Stimulated activated CD8-positive, alpha-beta memory T cell treated with anti-CD3 and anti-CD28 coated beads, Interleukin-4, amount 100 ng/mL, for 48 hours (primary cell): ENCODE measurements at regions not wholly inside any gene's neighbourhood (a gene's known extent, or its start where the extent isn't known, plus 50 kb on each side); places are given as distances from the start of the nearest gene placed in this dataset.

Experiments used
- DNase-seq: peaks from one replicate; pipeline ENCODE4 v3.0.0-alpha.2; 2020

DNA sequence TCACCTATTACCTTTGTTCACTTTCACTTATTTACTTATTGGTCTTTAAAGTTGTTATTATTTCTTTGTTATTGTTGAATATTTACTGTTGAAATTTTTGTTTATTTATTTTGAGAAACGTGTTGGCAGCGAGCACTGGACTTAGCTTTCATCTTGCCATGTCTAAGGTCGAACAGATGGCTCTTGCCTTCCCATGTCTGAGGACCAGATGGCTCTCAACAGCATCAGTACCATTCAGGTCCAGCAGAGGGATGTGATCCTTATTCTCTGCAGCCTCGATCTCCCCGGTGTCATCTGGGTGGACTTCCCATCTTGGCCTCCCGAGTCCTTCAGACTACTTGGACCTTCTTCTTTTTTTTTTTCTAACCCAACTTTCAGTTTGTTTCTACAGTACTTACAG lies 1437.6 kb downstream of the UQCRFS1 start:
- no peak for DNase-seq

DNA sequence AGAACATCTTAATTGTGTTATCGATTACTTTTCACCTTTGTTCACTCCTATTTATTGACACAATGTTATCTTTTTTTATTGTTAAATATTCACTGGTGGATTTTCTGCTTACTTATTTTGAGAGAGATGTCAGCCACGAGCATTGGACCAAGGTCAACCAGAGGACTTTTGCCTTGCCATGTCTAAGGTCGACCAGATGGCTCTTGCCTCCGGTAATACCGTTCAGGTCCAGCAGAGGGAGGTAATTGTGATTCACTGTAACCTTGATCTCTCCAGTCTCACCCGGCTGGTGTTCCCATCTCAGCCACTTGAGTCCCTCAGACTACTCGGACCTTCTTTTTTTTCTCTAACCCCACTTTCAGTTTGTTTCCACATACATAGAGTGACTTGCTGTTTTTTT lies 1438.1 kb downstream of the UQCRFS1 start:
- DNase-seq: peak; percentile 67

DNA sequence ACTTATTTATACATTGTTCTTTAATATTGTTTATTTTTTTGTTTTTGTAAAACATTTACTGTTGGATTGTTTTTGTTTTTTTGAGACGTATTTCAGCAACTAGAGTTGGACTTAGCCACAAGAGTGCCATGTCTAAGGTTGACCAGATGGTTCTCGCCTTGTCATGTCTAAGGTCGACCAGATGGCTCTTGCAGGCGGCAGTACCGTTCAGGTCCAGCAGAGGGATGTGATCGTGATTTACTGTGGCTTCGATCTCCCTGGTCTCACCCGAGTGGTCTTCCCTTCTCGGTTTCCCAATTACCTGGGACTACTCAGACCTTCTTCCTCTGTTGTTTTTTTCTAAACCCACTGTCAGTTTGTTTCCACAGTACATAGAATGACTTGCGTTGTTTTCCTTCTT lies 1438.6 kb downstream of the UQCRFS1 start:
- peak; percentile 32 for DNase-seq

DNA sequence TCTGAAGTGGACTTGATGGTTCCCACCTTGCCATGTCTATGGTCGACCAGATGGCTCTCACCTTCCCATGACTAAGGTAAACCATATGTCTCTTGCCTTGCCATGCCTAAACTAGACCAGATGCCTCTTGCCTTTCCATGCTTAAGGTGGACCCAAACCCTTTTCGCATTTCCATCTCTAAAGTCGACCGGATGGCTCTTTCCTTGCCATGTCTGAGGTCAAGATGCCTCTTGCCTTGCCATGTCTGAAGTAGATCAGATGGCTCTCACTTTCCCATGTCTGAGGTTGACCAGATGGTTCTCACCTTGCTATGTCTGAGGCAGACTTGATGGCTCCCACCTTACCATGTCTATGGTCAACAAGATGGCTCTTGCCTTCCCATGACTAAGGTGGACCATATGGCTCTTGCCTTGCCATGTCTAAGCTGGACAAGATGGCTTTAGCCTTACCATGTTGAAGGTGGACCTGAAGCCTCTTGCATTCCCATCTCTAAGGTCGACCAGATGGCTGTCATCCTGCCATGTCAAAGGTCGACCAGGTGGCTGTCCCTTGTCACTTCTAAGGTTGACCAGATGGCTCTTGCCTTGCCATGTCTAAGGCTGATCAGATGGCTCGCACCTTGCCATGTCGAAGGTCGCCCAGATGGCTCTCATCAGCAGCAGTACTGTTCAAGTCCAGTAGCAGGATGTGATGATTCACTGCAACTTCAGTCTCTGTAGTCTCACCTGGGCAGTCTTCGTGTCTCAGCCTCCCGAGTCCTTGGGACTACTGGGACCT lies 1439.4 kb downstream of the UQCRFS1 start:
- DNase-seq: no peak

DNA sequence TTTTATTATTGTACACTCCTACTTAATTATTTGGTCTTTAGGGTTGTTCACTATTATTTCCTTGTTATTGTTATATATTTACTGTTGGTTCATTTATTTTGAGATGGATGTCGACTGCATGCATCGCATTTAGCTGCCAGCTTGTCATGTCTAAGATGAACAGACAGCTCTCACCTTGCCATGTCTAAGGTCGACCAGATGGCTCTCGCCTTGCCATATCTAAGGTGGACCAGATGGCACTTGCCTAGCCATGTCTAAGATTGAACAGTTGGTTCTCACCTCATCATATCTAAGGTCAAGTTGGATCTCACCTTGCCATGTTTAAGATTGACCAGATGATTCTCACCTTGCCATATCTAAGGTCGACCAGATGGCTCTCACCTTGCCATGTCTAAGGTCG lies 1440.9 kb downstream of the UQCRFS1 start:
- no peak for DNase-seq

DNA sequence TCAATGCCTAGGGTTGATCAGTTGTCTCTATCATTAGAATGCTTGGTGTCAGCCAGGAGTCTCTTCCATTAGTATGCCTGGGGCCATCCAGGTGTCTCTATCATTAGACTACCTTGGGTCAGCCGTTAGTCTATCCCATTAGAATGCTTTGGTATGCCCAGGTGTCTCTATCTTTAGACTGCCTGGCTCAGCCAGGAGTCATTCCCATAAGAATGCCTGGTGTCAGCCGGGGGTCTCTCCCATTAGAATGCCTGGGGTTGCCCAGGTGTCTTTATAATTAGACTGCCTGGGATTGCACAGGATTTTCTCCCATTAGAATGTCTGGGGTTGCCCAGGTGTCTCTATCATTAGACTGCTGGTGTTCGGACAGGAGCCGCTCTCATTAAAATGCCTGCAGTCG lies 1442.9 kb downstream of the UQCRFS1 start:
- DNase-seq: no peak

DNA sequence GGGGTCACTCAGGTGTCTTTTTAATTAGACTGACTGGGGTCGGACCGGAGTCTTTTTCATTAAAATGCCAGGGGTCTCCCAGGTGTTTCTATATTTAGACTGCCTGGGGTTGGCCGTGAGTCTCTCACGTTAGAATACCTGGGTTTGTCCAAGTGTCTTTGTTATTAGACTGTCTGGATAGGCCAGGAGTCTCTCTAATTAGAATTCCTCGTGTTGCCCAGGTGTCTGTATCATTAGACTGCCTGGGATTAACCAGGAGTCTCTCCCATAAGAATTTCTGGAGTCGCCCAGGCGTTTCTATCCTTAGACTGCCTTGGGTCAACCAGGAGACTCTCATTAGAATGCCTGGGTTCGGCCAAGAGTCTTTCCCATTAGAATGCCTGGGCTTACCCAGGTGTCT lies 1445.7 kb downstream of the UQCRFS1 start:
- DNase-seq: no peak

DNA sequence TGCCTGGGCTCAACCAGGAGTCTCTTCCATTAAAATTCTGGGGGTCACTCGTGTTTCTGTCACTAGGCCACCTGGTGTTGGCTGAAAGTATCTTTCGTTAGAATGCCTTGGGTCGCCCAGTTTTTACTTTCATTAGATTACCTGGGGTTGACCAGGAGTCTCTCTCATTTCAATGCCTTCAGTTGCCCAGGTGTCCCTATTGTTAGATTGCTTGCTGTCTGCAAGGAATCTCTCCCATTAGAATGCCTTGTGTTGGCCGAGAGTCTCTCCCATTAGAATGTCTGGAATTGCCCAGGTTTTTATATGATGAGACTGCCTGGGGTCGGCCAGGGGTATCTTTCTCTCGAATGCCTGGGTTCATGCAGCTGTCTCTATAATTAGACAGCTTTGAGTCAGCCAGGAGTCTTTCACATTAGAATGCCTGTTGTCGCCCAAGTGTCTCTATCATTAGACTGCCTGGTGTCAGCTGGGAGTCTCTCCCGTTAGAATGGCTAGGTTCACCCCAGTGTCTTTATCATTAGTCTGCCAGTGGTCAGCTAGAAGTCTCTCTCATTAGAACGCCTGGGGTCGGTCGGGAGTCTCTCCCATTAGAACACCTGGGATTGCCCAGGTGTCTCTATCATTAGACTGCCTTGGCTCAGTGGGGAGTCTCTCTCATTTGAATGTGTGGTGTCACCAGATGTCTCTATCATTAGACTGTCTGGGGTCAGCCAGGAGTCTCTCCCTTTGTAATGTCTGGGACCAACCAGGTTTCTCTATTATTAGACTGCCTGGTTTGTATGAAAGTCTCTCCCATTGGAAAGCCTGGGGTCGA lies 1446.8 kb downstream of the UQCRFS1 start:
- DNase-seq: no peak

DNA sequence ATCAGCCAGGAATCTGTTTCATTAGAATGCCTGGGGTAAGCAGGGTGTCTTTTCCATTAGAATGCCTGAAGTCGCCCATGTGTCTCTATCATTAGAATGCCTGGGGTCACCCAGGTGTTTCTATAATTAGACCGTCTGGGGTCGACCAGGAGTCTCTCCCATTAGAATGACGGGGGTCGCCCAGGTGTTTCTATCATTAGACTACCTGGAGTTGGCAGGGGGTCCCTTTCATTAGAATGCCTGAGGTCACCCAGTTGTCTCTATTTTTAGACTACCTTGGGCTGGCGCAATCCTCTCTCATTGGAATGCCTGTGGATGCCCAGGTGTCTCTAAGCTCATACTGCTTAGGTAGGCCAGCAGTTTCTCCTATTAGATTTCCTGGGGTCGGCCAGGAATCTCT lies 1447.6 kb downstream of the UQCRFS1 start:
- DNase-seq: no peak

DNA sequence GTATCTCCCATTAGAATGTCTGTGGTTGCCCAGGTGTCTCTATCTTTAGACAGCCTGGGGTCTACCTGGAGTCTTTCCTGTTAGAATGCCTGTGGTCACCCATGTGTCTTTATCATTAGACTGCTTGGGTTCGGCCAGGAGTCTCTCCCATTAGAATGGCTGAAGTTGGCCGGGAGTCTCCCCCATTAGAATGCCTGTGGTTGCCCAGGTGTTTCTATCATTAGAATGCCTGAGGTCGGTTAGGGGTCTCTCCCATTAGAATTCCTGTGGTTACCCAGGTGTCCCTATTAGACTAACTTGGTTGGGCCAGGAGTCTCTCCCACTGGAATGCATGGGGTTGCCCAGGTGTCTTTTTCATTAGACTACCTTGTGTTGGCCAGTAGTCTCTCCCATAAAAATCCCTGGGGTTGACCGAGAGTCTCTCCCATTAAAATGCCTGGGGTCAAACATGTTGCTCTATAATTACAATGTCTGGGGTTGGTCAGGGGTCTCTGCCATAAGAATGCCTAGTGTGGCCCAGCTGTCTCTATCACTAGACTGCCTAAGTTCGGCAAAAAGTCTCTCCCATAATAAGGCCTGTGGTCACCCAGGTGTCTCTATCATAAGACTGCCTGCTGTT lies 1448.7 kb downstream of the UQCRFS1 start:
- DNase-seq: no peak

DNA sequence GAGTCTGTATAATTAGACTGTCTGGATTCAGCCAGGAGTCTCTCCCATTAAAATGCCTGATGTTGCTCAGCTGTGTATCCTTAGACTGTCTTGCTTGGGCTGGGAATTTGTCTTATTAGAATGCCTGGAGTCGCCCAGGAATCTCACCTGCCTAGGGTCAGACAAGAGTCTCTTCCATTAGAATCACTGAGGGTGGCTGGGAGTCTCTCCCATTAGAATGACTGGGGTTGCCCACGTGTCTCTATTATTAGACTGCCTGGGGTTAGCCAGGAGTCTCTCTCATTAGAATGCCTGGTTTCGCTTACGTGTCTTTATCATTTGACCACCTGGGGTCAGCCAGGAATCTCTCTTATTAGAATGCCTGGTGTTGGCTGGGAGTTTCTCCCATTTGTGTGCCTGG lies 1450.0 kb downstream of the UQCRFS1 start:
- no peak for DNase-seq

DNA sequence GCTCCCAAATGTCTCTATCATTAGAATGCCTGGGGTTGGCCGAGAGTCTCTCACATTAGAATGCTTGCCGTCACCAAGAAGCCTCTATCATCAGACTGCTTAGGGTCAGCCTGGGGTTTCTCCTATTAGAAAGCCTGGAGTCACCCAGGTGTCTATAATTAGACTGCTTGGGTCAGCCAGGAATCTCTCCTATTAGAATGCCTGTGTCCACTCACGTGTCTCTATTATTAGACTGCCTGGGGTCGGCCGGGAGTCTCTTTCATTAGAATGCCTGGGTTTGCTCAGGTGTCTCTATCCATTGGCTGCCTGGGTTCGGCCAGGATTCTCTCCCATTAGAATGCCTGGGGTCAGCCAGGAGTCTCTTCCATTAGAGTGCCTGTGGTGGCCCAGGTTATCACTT lies 1453.1 kb downstream of the UQCRFS1 start:
- DNase-seq: no peak

DNA sequence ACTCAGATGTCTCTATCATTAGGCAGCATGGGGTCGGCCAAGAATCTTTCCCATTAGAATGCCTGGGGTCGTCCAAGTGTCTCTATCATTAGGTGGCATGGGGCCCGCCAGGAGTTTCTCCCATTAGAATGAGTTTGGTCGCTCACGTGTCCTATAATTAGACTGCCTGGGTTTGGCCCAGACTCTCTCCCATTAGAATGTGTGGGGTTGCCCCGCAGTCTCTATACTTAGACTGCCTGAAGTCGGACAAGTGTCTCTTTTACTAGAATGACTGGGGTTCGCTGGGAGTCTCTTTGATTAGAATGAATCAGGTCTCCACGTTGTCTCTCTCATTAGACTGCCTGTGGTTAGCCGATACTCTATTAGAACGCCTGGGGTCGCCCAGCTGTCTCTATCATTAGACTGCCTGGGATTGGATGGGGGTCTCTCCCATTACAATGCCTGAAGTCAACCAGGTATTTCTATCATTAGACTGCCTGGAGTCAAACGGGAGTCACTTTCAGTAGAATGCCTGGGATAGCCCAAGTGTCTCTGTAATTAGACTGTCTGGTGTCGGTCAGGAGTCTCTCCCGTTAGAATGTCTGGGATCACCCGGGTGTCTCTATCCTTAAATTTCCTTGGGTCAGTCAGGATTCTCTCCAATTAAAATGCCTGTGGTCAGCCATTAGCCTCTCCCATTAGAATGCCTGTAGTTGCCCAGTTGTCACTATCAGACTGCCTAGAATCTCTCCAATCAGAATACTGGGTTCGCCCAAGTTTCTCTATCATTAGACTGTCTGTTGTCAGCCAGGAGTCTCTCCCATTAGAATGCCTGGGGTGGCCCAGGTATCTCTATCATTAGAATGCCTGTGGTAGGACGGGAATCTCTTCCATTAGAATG lies 1454.1 kb downstream of the UQCRFS1 start:
- DNase-seq: no peak

DNA sequence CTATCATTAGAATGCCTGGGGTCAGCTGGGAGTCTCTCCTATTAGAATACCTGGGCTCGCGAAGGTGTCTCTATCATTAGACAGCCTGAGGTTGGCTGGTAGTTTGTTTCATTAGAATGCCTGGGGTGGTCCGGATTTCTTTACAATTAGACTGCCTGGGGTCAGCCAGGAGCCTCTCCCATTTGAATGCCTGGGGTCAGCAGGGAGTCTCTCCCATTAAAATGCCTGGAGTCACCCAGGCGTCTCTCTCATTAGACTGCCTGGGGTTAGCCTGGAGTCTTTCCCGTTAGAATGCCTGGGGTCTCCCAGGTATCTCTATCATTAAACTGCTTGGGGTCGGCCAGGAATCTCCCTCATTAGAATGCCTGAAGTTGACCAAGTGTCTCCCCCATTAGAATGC lies 1458.3 kb downstream of the UQCRFS1 start:
- DNase-seq: no peak

DNA sequence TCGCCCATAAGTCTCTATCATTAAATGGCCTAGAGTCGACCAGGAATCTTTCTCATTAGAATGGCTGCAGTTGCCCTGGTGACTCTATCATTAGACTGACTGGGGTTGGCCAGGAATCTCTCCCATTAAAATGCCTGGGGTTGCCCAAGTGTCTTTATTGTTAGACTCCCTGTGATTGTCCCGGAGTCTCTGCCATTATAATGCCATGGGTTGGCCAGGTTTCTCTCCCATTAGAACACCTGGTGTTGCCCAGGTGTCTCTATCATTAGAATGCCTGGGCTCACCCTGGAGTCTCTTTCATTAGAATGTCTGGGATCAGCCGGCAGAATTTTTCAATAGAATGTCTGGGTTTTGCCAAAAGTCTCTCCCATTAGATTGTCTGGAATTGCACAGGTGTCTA lies 1459.3 kb downstream of the UQCRFS1 start:
- no peak for DNase-seq

DNA sequence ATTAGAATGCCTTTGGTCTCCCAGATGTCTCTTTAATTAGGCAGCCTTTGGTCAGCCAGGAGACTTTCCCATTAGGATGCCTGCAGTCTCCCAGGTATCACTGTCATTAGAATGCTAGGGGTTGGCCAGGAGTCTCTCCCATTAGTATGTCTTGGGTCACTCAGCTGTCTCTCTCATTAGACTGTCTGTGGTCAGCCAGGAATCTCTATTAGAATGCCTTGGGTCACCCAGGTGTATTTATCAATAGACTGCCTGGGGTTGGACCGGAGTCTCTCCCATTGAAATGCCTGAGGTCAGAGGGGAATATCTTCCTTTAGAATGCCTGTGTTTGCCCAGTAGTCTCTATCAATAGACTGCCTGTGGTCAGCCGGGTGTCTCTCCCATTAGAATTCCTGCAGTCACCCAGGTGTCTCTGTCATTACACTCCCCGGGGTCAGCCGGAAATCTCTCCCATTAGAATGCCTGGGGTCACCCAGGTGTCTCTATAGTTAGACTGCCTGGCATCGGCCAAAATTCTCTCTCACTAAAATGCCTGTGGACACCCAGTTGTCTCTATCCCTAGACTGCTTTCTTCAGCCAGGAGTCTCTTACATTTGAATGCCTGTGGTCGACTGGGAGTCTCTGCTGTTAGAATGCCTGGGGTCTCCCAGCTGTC lies 1460.3 kb downstream of the UQCRFS1 start:
- DNase-seq: no peak

DNA sequence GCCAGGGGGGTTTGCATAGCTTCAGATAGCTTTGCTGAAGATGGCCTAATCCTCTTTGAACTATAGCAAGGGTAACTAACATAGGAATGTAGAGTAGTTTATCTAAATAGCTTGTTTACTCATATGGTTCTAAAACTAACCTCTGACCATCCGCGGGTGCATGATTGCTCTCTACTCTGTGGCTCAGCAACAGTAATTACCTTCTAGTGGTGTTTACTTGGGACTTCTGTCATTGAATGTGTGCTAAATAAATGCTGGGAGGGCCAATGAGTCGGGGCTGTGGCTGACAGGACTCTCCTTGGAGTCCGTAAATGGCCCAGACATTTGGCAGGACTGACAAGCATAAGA lies 1461.9 kb downstream of the UQCRFS1 start:
- no peak for DNase-seq

DNA sequence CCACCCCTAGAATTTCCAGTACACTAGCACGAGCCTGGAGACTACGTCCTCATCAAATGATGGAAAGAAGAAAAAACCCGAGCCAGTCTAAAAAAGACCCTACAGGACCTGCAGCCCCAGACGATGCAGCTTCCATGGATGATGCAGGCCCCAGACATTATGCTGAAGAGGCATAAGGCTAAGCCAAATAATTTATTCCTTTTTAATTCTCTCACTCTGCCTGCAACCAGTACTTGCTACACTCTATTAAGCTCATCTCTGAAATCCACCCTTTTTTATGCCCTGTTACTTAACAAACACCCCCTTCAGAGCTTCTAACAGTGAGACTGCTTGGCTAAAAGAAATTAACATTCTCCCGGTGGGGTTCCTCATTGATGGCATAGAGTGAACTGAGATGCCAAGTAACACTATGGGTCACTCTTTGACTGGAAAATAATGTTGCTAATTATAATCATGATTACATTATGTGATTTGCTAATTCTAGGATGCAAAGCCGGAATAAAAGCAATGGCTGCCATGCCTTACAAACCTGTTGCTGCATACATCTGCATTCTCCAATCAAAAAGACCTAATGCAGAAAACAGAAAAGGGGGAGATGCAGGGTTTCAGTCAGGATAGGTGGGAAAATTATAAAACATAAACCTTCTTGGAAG lies 1462.4 kb downstream of the UQCRFS1 start:
- DNase-seq: no peak

DNA sequence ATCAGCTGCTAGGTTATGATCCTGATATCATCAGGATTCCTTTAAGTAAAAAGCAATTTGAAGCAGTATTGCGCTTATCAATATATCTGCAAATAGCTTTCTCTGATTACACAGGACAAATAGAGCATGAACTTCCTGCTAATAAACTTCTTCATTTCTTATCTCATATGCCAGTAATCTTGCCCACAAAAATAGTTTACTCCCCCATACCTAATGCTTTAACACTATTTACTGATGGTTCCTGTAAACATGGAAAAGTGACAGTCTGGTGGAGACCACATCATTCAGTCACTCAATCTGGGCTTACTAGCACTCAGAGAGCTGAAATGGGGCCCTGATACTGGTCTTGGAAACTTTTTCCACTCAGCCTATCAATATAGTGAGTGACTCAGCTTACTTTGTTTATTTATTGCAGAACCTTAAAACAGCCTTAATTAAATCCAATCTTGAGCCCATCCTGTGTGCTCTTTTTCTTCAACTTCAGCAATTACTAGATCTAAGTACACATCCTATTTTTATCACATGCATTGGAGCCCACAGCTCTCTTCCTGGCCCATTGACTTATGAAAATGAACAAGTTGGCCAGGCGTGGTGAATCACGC lies 1464.3 kb downstream of the UQCRFS1 start:
- DNase-seq: no peak

DNA sequence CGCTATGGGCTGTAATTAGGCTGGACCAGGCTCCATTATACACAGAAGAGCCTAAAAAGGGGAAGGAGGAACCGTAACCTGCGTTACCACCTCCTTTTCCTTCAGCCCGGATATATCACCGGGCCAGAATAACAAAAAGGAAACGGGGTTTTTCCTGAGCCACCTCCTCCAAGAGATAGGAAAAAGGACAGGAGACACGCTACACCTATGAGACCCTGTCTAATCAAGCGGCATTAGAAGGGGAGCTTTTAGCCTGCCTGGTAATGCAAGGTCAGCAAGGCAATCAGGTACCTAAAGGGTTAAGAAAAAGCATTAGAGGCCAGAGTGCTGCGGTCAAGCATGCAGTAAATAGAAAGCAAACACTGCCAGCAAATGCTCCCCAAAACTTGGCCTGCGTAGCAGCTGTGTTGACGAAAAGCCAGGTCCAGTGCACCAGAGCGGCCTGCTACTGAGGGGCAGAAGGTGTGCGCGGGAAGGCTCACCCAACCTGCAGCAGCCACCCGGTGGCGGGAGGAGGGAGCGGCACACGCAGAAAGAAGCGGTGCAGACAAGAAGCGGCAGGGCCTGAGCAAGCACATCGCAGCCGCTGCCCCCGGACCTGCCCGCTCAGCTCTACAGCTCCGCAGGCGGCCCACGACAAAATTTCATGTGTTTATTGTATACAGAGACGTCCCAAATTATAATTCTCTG lies 1466.1 kb downstream of the UQCRFS1 start:
- no peak for DNase-seq

DNA sequence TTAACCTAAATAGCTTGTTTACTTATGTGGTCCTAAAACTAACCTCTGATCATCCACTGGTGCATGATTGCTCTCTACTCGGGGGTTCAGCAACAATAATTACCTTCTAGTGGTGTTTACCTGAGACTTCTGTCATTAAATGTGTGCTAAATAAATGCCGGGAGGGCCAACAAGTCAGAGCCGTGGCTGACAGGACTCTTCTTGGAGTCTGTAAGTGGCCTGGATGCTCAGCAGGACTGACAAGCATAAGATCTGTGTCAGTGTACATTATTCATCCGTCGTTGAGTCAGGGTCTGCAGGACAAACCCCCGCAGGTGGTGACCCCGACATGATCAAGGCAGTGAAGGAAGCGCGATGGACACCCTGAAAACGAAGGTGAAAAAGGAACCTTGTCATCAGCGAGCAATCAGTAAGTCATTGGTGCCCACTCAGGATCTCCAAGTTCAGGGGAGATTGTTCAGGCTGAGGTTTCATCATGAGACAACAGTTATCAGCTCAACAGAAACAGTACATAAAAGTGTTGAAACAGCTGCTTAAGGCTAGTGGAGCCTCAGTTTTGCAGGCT lies 1466.9 kb downstream of the UQCRFS1 start:
- no peak for DNase-seq
